ENCODE measurements at regions not wholly inside any gene's neighbourhood (a gene's known extent, or its start where the extent isn't known, plus 50 kb on each side); places are given as distances from the start of the nearest gene placed in this dataset.

- H3K4me1 ChIP-seq (ENCODE audit: insufficient read depth, low read length, poor library complexity, severe bottlenecking): no peaks in the 10 kb centered on the region
- H3K4me3 ChIP-seq (ENCODE audit: low read length, poor library complexity, severe bottlenecking): no peak overlapping the region
- no peaks in the 10 kb centered on the region for H3K36me3 ChIP-seq (ENCODE audit: insufficient read depth, low read length)
- H3F3A ChIP-seq (ENCODE audit: low read depth): no peaks in the 10 kb centered on the region
- no peak for TF ChIP-seq EZH2phosphoT487 (IDR thresholded peaks at IDR 0.05; ENCODE audit: borderline replicate concordance)
- TF ChIP-seq, protein P1, sequence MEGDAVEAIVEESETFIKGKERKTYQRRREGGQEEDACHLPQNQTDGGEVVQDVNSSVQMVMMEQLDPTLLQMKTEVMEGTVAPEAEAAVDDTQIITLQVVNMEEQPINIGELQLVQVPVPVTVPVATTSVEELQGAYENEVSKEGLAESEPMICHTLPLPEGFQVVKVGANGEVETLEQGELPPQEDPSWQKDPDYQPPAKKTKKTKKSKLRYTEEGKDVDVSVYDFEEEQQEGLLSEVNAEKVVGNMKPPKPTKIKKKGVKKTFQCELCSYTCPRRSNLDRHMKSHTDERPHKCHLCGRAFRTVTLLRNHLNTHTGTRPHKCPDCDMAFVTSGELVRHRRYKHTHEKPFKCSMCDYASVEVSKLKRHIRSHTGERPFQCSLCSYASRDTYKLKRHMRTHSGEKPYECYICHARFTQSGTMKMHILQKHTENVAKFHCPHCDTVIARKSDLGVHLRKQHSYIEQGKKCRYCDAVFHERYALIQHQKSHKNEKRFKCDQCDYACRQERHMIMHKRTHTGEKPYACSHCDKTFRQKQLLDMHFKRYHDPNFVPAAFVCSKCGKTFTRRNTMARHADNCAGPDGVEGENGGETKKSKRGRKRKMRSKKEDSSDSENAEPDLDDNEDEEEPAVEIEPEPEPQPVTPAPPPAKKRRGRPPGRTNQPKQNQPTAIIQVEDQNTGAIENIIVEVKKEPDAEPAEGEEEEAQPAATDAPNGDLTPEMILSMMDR (conservative IDR thresholded peaks at IDR 0.05; ENCODE audit: low read length): no peak
- no peaks in the 10 kb centered on the region for H3K79me2 ChIP-seq (ENCODE audit: insufficient read depth, low read length)
- H4K20me1 ChIP-seq (ENCODE audit: insufficient read depth, low read length, poor library complexity, severe bottlenecking): no peaks in the 10 kb centered on the region
- no peak overlapping the region for H2AFZ ChIP-seq (ENCODE audit: low read length)
- no peak overlapping the region for H3K9ac ChIP-seq (ENCODE audit: low read depth, low read length, poor library complexity, severe bottlenecking)
- no peaks in the 10 kb centered on the region for H3K9me3 ChIP-seq (ENCODE audit: insufficient read depth, low read depth, low read length)
- no peaks in the 10 kb centered on the region for H3K9me2 ChIP-seq (replicated peaks; ENCODE audit: low read depth, low read length)
- H3K4me2 ChIP-seq (ENCODE audit: low read depth, low read length, poor library complexity, severe bottlenecking): no peak overlapping the region
- no peaks in the 10 kb centered on the region for H3K27me3 ChIP-seq (ENCODE audit: insufficient read depth, low read length, poor library complexity, severe bottlenecking)
Measured at GRCh38 chrX:13397878-13398818, 78.3 kb upstream of the ATXN3L start.

- H3K4me2 ChIP-seq (ENCODE audit: low read depth, low read length, poor library complexity, severe bottlenecking): no peak overlapping the region
- H3K79me2 ChIP-seq (ENCODE audit: insufficient read depth, low read length): no peaks in the 10 kb centered on the region
- no peak overlapping the region for H3K4me3 ChIP-seq (ENCODE audit: low read length, poor library complexity, severe bottlenecking)
- H3K9me3 ChIP-seq (ENCODE audit: insufficient read depth, low read depth, low read length): no peaks in the 10 kb centered on the region
- H3K27me3 ChIP-seq (ENCODE audit: insufficient read depth, low read length, poor library complexity, severe bottlenecking): no peaks in the 10 kb centered on the region
- no peaks in the 10 kb centered on the region for H4K20me1 ChIP-seq (ENCODE audit: insufficient read depth, low read length, poor library complexity, severe bottlenecking)
- no peak overlapping the region for H3K9ac ChIP-seq (ENCODE audit: low read depth, low read length, poor library complexity, severe bottlenecking)
- H3K4me1 ChIP-seq (ENCODE audit: insufficient read depth, low read length, poor library complexity, severe bottlenecking): no peaks in the 10 kb centered on the region
- no peaks in the 10 kb centered on the region for H3K36me3 ChIP-seq (ENCODE audit: insufficient read depth, low read length)
- TF ChIP-seq EZH2phosphoT487 (IDR thresholded peaks at IDR 0.05; ENCODE audit: borderline replicate concordance): no peak
- TF ChIP-seq, protein P1 (conservative IDR thresholded peaks at IDR 0.05; ENCODE audit: low read length): no peak
- no peaks in the 10 kb centered on the region for H3F3A ChIP-seq (ENCODE audit: low read depth)
- no peaks in the 10 kb centered on the region for H3K9me2 ChIP-seq (replicated peaks; ENCODE audit: low read depth, low read length)
- no peak overlapping the region for H2AFZ ChIP-seq (ENCODE audit: low read length)
Measured at GRCh38 chrX:13396924-13397323, 77.1 kb upstream of the ATXN3L start.

DNA sequence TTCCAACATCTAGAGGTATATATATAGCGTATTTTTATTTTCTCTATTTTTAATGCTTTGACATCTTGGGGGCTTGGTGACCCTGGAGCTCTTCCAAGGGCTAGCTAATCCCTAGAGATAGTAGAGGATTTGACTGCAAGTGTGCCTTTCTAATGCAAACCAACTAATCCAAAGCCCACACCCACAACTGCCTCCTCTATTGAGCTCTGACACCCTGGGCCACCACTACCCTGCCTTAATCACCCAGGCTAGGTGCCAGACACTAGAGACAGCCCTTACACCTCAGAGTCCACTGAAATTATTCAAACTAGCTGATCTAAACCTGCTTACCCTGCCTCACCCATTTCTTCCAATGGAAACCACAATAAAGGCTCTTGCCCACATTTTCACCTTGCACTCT, 69.6 kb upstream of the ATXN3L start:
- H3K4me2 ChIP-seq (ENCODE audit: low read depth, low read length, poor library complexity, severe bottlenecking): no peak overlapping the region
- no peaks in the 10 kb centered on the region for H3K9me2 ChIP-seq (replicated peaks; ENCODE audit: low read depth, low read length)
- no peaks in the 10 kb centered on the region for H3K36me3 ChIP-seq (ENCODE audit: insufficient read depth, low read length)
- peaks cover 13% of the 10 kb centered on the region for H3K4me1 ChIP-seq (ENCODE audit: insufficient read depth, low read length, poor library complexity, severe bottlenecking)
- H3K4me3 ChIP-seq (ENCODE audit: low read length, poor library complexity, severe bottlenecking): no peak overlapping the region
- TF ChIP-seq, protein P1 (conservative IDR thresholded peaks at IDR 0.05; ENCODE audit: low read length): no peak
- TF ChIP-seq EZH2phosphoT487 (IDR thresholded peaks at IDR 0.05; ENCODE audit: borderline replicate concordance): no peak
- H3K27me3 ChIP-seq (ENCODE audit: insufficient read depth, low read length, poor library complexity, severe bottlenecking): no peaks in the 10 kb centered on the region
- H2AFZ ChIP-seq (ENCODE audit: low read length): no peak overlapping the region
- H3K9ac ChIP-seq (ENCODE audit: low read depth, low read length, poor library complexity, severe bottlenecking): no peak overlapping the region
- H3K9me3 ChIP-seq (ENCODE audit: insufficient read depth, low read depth, low read length): no peaks in the 10 kb centered on the region
- no peaks in the 10 kb centered on the region for H3F3A ChIP-seq (ENCODE audit: low read depth)
- H4K20me1 ChIP-seq (ENCODE audit: insufficient read depth, low read length, poor library complexity, severe bottlenecking): no peaks in the 10 kb centered on the region
- no peaks in the 10 kb centered on the region for H3K79me2 ChIP-seq (ENCODE audit: insufficient read depth, low read length)

All from Loucy (cell line).